ENCODE measurements at regions not wholly inside any gene's neighbourhood (a gene's known extent, or its start where the extent isn't known, plus 50 kb on each side); places are given as distances from the start of the nearest gene placed in this dataset.
A peak's percentile ranks its signal among the peaks of the same experiment; 100 is the strongest.
"Not testable (repeated sequence)": the region's sequence is repeated elsewhere in the genome, so short reads cannot be mapped to it uniquely, and the experiment has no call there.

DNA sequence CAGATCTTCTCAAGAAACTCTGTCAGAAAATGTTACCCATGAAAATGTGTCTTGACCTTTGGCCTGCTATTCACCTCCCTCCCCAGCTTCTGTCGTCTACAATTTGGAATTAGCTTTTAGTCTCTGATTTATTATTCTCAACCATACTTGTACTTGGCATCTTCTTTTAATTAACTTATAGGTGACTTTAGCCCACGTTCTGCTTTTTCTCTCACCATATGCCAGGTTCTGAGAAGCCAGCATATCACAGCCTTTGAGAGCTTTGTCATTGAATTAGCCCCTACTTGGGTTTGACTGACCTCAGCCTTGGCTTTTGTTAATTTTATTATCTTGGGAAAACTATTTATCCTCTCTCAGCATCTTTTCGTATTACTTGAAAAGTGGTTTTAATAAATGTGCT, 355.9 kb downstream of the OXSM start:
- DNase-seq (ENCODE audit: low spot score): no peak

DNA sequence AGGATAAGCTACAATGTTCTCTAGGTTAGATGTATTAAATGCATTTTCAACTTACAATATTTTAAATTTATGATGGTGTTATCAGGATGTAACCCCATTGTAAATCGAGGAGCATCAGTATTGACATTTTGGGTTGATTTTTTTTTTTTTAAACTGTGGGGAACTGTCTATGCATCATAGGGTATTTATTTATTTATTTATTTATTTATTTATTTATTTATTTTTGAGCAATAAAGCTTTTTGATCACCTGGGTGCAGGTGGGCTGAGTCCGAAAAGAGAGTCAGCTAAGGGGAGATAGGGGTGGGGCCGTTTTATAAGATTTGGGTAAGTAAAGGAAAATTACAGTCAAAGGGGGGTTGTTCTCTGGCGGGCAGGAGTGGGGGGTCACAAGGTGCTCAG, 367.5 kb downstream of the OXSM start:
- not testable (repeated sequence) for DNase-seq (ENCODE audit: low spot score)

DNA sequence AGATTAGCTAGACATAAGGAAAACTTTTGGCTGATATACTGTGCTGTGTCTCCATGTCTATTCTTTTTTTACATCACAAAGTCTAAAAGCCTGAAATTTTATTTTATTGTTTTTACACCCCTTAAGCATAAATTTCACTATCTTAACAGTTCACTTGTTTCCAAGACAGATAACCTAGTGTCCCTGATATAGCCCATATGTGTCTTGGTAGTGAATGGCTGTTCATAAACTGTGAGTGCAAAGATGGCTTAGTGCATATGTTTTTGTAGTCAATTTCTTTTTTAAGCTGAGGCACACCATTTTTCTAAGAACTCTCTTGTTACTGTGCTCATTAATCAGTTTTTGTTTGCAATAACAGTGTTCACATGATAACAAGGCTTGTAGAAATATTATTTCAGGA, 381.1 kb downstream of the OXSM start:
- no peak for DNase-seq (ENCODE audit: low spot score)

DNA sequence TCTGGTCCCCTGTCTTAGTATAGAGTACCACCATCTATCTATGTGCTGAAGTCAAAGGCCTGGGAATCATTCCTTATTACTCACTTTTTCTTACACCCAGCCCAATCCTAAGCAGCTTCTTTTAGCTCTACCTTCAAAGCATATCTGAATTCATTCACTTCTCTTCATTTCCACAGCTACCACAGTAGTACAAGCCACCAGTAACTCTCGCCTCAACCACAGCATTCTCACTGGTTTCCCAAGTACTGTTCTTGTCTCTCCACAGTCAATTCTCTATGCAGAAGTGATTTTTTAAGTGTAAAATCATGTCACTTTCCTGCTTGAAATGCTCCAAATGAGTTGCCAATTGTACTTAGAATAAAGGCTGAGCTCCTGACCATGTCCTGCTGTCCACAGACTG, 401.7 kb downstream of the OXSM start:
- DNase-seq (ENCODE audit: low spot score): no peak

DNA sequence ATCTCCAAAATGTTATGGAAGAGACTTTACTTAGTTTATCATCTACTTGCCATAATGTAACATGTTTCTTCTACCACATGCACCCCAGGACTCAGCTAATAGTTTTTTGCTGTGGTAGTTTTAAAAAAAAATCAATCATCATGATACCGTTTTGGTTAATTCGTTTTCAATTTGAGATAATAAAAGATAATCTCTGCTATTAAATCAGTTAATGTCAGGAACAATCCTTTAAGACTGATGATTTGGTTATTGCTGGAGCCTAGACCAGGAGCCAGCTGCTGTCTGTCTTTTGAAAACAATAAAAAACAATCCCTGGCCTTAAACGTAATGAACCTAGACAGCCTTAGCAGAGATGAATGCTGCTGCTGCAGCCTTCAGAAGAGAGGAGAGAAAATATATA, 403.7 kb downstream of the OXSM start:
- DNase-seq (ENCODE audit: low spot score): peak; percentile 20

DNA sequence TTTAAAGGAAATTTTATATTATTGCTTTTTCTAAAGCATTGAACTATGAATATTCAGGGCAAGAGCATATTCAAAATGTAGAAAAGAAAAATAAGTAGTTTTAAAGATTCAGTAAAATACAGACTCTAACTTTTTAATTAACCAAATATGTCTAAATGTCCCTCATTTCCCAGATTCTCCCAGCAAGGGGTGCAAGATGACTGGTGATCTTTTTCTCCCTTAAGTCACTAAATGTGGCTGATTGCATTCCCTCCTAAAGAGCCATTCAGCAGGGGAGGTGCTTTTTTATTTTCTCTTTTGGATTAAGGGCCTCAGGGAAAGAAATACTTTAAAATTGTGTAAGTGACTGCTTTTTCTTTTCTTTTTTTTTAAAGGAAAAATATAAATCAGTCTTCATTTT, 406.9 kb downstream of the OXSM start:
- DNase-seq (ENCODE audit: low spot score): no peak

DNA sequence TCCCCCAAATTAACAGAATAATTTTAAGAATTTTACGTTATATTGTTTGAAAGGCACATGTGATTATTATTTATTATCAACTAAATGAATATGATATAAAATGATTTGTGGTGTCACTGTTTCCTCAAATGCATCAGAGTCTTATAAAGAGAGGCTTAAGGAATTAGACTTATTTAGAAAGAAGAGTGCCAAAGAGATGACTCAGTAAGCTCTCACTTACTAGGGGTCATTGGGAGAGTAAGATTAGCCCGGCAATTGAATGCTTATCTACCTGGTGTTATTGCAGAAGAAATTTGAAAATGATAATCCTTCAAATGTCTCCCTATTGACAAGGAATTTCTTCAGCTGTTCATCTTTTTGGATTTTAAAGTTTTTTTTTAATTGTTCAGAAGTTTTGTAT, 408.7 kb downstream of the OXSM start:
- DNase-seq (ENCODE audit: low spot score): no peak

DNA sequence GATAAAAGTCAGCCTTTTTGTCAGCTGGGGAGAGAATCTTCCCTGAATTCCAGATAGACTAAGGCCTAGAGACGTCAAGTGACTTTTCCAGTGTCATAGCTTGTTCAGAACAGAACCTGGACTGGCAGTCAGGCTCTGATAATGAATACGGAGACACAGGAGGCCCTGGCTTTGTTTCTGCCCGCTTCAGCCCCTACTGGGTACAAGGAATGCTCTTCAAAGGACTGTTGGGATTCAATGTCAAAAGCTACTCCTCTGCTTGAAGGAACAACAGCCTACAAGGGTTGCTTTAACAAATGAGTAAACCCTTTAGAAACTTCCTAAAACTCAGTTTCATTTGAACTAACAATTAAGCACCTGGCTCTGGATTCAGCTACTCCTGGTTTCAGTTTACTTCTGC, 412.3 kb downstream of the OXSM start:
- no peak for DNase-seq (ENCODE audit: low spot score)

DNA sequence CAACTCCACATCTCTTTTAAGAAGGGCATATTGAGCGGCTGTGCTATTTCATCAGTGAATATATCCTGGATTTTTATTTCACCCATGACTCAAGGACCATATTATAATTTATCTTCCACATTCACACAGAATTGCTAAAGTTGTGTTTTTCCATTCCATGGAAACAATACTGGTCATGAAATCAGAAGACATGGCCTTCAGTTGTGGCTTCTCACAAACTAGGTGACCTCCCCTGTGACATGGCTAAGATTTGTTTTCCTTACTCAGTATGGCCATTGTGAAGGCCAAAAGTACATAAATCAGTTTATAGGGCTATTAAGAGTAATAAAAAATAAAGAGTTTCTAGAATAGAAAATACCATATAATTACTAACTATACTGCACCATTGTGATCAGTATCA, 415.6 kb downstream of the OXSM start:
- no peak for DNase-seq (ENCODE audit: low spot score)

DNA sequence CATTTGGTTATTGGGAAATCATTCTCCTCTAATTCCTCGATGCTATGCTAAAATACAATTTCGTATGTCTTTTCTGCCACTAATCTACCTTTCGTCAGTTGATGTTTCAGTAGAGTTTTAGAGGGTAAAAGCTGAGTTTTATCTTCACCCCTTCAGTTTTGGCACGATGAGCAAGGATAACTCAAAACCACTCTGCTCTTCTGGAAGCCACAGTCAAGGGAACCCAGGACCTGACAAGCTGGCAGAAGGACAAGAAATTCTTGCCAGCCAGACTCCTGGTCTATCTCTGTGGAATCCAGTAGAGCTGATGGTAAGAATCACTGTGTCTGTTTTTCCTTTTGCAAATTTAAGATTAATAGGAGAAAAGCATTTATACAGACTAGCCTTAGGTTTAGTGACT, 414.4 kb upstream of the LRRC3B start:
- DNase-seq (ENCODE audit: low spot score): no peak

DNA sequence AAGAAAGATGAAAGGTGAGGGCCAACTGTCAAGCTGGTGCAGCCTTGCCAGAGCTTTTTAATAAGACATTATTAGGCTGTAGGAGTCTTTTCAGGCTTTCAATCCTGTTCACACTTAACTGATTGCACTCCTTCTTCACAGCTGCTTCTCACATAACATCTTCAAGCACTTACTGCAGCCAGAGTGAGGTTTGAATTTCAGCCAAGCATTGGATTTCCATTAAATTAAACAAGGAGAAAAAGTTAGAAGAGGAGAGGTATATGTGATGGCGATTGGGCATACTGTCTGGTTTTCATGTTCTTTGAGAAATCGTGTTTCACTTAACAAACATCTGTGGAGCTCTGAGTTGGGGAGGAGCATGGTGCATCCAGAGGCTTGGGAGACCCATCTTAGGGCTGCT, 392.8 kb upstream of the LRRC3B start:
- DNase-seq (ENCODE audit: low spot score): no peak

DNA sequence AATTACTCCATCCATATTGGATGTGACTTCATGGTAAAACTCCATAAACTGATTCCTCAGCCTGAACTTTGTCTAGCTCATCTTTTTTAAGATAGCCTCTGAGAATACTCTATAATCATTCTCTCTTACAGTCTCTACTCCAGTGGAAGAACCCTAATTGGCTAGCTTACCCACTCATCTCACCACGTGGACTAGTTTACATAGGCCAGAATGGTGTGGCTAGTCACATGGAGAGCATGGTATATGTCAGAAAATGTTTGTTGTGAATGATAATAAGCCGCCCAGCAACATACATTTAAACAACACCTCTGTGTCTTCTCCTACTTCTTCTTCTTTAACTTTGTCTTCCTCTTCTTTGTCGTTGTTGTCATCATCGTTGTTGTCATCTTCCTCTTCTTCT, 389.2 kb upstream of the LRRC3B start:
- no peak for DNase-seq (ENCODE audit: low spot score)

DNA sequence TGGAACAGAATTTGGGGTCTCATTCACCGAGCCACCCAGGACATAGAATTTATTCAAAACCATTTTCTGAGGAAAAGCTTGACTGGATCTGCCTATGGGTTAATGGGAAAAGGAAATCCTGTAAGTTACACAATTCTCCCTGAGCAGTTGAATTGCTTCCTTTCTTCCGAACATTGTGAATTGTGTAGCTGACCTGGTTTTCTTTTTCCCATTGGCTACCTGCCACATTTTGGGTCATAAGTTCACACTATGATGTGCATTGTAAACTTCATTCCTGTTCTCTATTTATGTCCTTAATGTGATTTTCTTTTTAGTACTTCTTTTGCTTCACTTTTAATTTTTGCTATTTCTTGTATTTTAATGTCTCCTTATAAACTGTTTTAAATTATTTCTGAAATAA, 386.0 kb upstream of the LRRC3B start:
- no peak for DNase-seq (ENCODE audit: low spot score)

DNA sequence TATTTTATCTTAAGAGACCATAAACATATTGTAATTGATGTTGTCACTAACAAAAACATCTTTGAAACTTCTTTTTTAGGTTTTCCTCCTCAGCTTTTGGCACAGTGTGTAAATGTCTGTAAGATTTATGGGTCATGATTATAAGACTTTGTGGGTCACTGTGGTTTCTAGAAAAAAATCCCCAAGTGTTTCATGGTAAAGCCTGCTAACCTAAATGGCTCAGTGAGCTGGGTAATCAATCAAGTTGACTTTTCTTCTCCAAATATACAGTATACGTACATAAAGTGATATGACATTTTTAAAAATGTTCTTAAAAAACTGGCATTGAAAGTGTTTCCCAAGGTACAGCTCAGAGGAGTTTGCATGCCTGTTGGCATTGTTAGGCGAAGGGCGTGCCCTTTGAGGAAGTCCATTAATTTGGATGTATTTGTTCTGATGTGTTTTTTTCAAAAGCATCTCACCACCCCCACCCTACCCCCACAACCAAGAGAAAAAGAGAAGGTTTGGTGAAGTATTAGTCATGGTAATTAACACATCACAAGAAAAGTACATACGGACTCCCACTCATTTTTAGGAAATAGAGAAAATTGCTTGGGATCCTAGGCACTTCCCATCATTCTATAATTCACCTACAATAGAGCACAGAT, 385.4 kb upstream of the LRRC3B start:
- no peak for DNase-seq (ENCODE audit: low spot score)

DNA sequence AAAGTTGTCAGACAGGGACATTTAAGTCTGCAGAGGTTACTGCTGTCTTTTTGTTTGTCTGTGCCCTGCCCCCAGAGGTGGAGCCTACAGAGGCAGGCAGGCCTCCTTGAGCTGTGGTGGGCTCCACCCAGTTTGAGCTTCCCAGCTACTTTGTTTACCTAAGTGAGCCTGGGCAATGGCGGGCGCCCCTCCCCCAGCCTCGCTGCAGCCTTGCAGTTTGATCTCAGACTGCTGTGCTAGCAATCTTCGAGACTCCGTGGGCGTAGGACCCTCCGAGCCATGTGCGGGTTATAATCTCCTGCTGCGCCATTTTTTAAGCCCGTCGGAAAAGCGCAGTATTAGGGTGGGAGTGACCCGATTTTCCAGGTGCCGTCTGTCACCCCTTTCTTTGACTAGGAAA, 378.0 kb upstream of the LRRC3B start:
- DNase-seq (ENCODE audit: low spot score): not testable (repeated sequence)

DNA sequence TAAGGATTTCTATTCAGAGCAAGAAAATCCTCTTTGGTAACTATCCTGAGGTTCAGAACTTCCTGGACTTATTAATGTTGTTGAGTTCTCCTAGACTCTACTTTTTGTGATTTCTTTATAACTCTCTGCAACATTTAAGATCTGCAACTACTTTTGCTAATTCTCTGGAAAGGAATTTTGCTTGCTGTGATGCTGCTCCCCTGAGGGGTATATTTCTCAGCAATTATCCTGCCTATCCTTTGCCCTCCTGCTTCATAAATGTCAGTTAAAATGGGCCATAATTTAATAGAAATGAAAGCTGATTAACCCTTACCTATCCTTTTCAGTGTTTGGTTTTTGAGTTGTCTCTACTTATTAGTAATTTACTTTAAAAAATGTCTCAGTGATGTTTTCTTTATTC, 377.3 kb upstream of the LRRC3B start:
- no peak for DNase-seq (ENCODE audit: low spot score)

DNA sequence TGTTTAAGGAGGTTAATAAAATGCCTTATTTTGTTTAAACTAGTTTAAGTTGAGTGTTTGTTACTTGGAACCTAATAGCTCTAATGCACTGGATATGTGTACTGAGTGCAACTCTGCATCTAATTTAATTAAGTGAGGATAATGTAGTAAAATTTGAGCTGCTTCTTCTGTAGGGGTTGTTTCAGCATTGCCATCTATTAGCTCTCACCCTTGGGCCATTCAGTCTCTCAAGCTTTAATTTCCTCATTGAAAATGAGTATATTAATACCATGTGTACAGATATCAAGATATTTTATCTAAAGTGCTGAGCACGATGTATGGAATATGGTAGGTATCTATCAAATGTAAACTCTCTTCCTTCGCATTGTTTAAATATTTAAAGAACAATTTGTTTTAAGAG, 375.7 kb upstream of the LRRC3B start:
- no peak for DNase-seq (ENCODE audit: low spot score)

DNA sequence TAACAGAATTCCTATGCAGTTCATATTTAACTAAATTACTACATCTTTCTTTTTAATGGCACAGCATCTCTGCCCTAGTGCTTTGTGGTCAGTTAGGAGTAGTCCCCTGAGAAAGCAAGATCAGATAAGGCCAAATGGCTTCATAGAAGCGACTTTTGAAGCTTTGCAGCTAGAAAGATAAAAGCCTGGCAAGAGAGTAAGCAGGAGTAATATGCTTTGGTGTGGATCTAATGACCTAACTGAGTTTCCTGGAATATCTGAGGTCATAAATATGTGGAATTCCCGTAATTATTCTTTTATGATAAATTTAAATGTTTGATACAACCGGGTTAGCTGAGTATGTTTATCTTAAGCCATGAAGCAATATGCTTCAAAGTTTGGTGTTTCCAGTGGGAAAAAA, 374.9 kb upstream of the LRRC3B start:
- DNase-seq (ENCODE audit: low spot score): no peak

DNA sequence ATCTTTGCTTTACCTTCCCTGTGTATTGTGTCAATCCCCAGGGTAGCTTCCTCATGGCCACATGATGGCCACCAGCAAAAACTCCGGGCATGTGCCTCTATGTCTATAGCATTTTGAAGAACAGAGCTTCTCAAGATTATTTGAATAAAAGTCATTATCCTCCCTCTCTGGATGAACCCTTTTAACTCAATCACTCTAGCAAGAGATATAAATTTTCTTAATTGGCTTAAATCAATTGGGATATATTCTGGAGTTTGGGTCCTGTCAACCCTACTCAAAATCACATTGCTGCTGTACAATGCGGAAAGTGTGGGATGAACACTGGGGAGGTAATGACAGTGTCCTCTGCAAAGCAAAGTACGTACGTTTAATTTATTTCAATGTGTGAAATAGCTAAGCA, 370.6 kb upstream of the LRRC3B start:
- no peak for DNase-seq (ENCODE audit: low spot score)

DNA sequence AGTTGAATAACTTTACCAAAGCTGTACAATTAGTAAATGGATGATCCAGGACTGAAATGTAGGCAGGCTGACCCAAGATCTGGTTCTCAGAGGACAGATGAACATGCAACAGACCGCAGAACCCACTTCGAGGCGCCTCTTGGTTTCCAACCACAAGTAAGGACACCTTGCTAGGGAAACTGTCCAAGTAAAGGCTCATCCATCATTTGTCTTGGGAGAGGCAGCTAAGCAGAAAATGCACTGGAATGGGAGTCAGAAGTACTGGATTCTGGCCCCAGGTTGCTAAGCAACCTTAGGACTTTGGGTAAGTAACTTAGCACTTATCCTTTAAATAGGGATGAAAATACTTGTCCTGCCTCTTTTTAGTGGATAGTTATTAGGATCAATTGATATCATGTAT, 366.3 kb upstream of the LRRC3B start:
- DNase-seq (ENCODE audit: low spot score): no peak

DNA sequence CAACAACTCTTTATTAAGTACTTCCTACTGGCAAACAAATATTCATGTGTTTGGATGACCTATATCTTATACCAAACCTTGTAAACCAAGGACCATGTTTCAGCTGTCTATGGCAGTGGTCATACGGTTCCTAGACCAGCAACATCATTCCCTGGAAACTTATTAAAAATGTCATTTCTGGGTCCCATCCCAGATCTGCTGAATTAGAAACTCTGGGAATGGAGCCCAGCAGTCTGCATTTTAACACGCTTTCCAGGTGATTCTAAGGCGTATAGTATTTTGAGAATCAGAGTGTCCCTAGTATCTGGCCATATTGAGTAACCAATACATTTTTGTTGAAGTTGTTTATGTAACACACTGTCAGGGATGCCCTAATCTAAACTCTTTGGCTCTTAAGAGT, 363.4 kb upstream of the LRRC3B start:
- DNase-seq (ENCODE audit: low spot score): no peak

DNA sequence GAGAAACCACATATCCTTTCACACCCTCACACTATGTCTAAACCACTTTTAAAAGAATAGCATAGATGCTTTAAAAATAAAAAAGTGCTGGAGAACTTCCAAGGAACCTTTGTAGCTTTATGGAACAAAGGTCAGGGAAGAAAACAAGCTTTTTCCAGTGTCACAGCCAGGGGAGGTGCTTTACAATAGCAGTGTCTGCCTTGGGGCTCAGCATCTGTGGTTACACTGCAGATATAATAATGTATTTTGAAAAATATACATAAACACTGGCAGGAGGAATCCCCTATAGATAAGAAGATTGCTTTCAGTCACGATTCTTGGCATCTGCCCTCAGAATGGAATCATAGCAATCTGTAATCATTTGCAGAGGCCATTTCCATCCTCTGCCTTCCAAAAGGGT, 362.4 kb upstream of the LRRC3B start:
- no peak for DNase-seq (ENCODE audit: low spot score)

DNA sequence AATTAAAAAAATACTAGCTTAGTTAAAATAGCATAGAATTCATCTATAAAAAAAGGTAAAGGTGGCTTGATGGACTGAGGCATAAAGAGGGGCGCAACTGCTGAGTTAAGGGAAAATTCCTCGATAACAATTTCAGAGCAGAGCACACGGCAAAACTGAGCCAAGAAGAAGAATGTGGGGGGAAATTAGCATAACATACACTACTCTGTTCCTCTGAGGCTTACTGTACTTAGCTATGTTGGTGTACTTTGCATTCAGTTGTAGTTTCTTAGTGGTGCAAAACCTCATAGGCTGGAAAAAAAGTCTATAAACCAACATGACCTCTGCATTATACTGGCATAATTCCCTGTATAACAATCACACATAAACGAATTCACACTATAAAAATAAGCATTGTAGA, 357.9 kb upstream of the LRRC3B start:
- DNase-seq (ENCODE audit: low spot score): no peak

DNA sequence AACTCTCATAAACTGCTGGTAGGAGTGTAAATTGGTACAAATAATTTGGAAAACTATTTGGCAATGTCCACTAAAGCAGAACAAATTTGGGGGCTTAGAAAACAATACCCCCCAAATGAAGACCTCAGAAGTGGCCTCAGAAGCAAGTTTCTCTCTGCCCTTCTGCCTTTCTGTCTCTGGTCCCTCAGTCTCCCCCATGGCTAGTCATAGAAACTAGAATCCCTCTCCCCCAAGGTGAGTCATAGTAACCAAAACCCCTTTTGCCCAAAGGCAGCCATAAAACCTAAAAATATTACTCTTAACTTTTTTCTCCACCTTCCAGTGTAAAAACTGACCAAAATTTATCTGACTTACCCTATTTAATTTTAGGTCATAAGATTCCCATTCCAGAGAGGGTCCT, 350.7 kb upstream of the LRRC3B start:
- DNase-seq (ENCODE audit: low spot score): no peak

DNA sequence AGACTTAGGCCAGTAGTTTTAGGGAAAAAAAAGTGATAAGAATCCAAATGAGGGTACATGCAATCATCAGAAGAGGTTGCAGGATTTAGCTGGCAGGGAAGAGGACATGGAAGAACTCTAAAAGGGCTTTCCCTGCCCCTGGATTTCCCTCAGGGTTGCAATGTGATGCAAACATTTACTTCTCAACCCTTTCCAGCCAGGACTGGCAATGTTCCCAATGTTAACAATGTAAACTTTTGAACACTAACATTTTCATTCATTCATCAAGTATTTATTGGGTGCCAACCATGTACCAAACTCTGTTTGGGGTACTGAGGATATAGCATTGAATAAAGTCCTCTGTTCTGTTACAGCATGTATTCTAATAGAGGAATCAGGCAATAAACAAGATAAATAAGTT, 349.4 kb upstream of the LRRC3B start:
- no peak for DNase-seq (ENCODE audit: low spot score)
